Immature natural killer cell (primary cell): ENCODE measurements at regions not wholly inside any gene's neighbourhood (a gene's known extent, or its start where the extent isn't known, plus 50 kb on each side); places are given as distances from the start of the nearest gene placed in this dataset.

Experiments
- DNase-seq, 3 donors: peaks; one replicate each; pipeline ENCODE4 v3.0.0; 2022; ENCODE audit warnings: mixed read lengths in 1 of 3
- H3K27ac Mint-ChIP-seq, 6 donors: one replicate each; pipeline ENCODE4 v1.8.0; 2020; ENCODE audit warnings: mixed read lengths in 6 of 6, mild to moderate bottlenecking in 5 of 6, inconsistent platforms in 4 of 6, moderate library complexity in 3 of 6
- H3K27me3 Mint-ChIP-seq, 3 donors: one replicate each; pipeline ENCODE4 v1.8.0; 2020 to 2021; ENCODE audit warnings: low read depth in 3 of 3, mild to moderate bottlenecking in 3 of 3, mixed read lengths in 3 of 3, moderate library complexity in 3 of 3, inconsistent platforms in 1 of 3
- H3K36me3 Mint-ChIP-seq, 3 donors: one replicate each; pipeline ENCODE4 v1.8.0; 2020; ENCODE audit warnings: mixed read lengths in 3 of 3, inconsistent platforms in 2 of 3, mild to moderate bottlenecking in 2 of 3
- H3K4me1 Mint-ChIP-seq, 2 donors: one replicate each; pipeline ENCODE4 v1.8.0; 2020; ENCODE audit warnings: inconsistent platforms in 2 of 2, mild to moderate bottlenecking in 2 of 2, mixed read lengths in 2 of 2, moderate library complexity in 1 of 2
- H3K4me3 Mint-ChIP-seq, 5 donors: one replicate each; pipeline ENCODE4 v1.8.0; 2020; ENCODE audit warnings: mild to moderate bottlenecking in 5 of 5, mixed read lengths in 5 of 5, inconsistent platforms in 3 of 5, moderate library complexity in 3 of 5
- H3K9me3 Mint-ChIP-seq, 6 donors: one replicate each; pipeline ENCODE4 v1.8.0; 2020; ENCODE audit warnings: mild to moderate bottlenecking in 6 of 6, mixed read lengths in 6 of 6, inconsistent platforms in 4 of 6, moderate library complexity in 3 of 6

DNA sequence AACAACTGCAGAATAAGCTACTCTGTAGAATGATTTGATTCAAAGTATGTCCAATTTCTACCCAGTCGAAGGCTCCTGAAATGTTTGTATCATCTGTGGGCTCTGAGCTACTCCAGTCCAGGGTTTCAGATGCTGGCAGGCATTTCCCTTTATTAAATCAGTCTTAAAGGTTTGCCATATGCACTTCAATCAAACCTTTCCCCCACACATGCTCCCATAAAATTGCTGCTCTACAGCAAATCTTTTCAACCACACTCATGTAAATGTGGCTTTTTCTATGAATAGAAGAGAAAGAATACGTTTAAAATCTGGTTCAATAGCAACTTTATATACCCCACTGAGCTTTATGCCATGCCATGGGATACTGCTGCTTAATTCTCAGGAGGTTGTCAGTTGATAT is 242.4 kb upstream of the MAP3K7 start:
- peaks cover 2 to 7% (median 3%) of the 10 kb centered on the region in 3 donors for H3K27me3 Mint-ChIP-seq
- DNase-seq = no peak
- no peaks in the 10 kb centered on the region for H3K36me3 Mint-ChIP-seq
- H3K4me3 Mint-ChIP-seq = no peak overlapping the region
- no peak overlapping the region for H3K27ac Mint-ChIP-seq
- H3K9me3 Mint-ChIP-seq = peaks cover 0 to 6% (median 2%) of the 10 kb centered on the region in 6 donors
- no peaks in the 10 kb centered on the region for H3K4me1 Mint-ChIP-seq

DNA sequence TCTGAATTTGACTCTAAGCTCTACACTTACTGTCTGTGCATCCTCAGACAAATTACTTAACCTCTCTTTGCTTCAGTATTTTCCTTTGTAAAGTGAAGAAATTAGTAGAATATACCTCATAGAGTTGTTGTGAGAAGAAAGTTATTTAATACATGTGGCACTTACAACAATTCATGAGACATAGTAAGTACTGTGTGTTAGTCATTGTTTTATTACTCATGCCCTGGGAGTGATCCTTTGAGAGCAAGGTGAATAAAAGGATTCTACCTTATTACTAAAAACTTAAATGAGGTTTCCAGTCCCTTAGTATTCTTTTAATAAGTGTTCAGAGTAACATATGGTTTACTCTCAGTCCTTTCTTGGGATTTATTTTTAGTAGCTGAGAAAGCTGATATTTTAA is 233.6 kb upstream of the MAP3K7 start:
- Mint-ChIP-seq H3K4me3 (no peak overlapping the region), H3K4me1 (no peaks in the 10 kb centered on the region), H3K27me3 (peaks cover 0 to 3% (median 0%) of the 10 kb centered on the region in 3 donors), H3K36me3 (no peaks in the 10 kb centered on the region), H3K27ac (no peak overlapping the region), H3K9me3 (peaks cover 0 to 5% (median 0%) of the 10 kb centered on the region in 6 donors)
- no peak for DNase-seq

DNA sequence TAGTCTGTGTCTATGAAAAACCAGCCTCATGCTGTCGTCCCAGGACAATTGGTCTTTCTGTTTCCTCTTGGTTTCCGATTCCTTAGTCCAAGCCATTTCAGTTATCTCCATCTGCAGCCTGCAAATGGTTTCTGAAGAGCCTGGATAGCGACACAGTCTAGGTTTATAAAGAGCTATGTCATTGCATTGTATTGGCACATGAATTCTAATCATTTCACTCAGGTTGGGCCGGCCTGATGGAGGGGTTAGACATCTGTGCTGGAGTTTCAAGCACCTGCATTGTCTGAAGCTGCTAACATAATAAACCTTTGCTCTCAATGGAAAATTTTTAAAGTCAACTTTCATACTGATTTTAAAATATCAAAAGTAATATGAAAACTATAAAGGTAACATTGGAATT is 232.6 kb upstream of the MAP3K7 start:
- Mint-ChIP-seq H3K9me3 (peaks cover 0 to 5% (median 0%) of the 10 kb centered on the region in 6 donors), H3K27ac (no peak overlapping the region), H3K4me1 (no peaks in the 10 kb centered on the region)

DNA sequence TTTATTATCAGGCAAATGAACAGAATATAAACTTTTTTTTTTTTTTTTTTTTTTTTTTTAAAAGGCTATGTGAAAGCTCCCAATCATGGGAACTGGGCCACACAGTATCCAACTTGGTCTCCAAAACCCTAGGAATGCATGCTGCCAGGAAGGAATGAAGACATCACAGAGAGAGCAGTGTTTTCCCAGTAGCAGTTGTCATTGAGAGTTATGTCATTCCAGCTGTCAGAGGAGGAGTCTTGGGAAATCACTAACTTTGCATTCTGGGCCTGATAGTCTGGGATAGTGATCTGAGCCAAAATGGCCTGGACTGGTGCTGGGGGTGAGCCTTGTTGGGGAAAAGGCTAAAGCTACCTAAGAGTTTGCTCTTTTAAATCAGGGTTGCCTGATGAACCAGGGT is 231.3 kb upstream of the MAP3K7 start:
- H3K4me3 Mint-ChIP-seq = no peak overlapping the region
- H3K4me1 Mint-ChIP-seq = no peaks in the 10 kb centered on the region
- peaks cover 0 to 6% (median 0%) of the 10 kb centered on the region in 3 donors for H3K27me3 Mint-ChIP-seq
- no peak overlapping the region for H3K27ac Mint-ChIP-seq
- peaks cover 0 to 7% (median 0%) of the 10 kb centered on the region in 6 donors for H3K9me3 Mint-ChIP-seq
- no peak for DNase-seq
- no peaks in the 10 kb centered on the region for H3K36me3 Mint-ChIP-seq

More for the DNA sequence above, 232.6 kb upstream of the MAP3K7 start:
- Mint-ChIP-seq H3K27me3 (peaks cover 0 to 6% (median 0%) of the 10 kb centered on the region in 3 donors), H3K4me3 (no peak overlapping the region), H3K36me3 (no peaks in the 10 kb centered on the region)
- DNase-seq = no peak

DNA sequence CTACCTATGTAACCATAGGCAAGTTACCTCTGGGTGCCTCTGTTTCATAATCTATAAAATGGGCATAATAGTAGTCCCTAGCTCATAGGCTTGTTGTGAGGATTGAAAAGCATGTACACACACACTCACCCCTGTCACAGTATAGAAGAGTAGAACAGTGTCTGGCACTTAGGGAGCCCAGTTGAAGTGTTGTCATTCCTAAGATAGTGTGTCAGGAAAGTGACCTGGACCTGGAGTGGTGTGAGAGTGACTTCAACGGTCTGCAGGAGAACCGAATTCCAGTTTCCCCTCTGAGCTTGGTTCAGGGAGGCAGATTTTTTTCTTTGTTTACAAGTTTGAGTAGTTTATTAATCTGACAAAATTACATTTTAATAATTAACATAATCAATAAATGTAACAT is 229.9 kb upstream of the MAP3K7 start:
- no peak overlapping the region for H3K4me3 Mint-ChIP-seq
- no peaks in the 10 kb centered on the region for H3K36me3 Mint-ChIP-seq
- peaks cover 0 to 4% (median 0%) of the 10 kb centered on the region in 3 donors for H3K27me3 Mint-ChIP-seq
- no peak overlapping the region for H3K27ac Mint-ChIP-seq
- peaks cover 0 to 9% (median 0%) of the 10 kb centered on the region in 6 donors for H3K9me3 Mint-ChIP-seq
- DNase-seq = no peak
- no peaks in the 10 kb centered on the region for H3K4me1 Mint-ChIP-seq

DNA sequence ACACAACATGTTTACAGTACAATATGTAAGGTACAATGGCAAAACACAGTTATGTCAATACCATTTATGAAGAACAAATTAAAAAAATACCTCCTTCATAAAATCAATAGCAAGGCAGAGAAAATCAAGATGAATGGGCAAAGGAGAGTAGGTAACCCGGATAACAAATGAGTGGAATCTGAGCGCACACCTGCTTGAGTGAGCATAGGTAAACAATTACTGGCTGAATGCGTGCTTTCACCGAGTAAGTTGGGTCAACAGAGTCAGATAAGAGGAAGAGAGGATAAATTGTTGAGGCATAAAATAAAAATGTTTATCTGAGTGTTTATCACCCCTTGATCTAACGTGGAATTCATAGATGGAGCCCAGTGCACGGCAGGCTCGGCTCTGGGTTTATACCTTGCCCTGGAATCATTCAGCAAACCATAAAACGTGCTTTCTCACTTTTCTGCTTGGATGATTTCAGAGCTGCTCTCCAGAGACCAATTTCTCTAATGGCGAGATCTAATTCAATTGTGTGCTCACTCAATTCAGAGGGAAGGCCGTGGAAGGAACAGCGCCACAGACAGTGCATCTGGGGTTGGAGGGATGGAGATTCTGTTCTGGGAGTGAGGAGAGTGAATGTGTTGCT is 224.8 kb upstream of the MAP3K7 start:
- Mint-ChIP-seq H3K27me3 (peaks cover 2 to 5% (median 4%) of the 10 kb centered on the region in 3 donors), H3K4me1 (no peaks in the 10 kb centered on the region), H3K9me3 (peaks cover 0 to 7% (median under 1%) of the 10 kb centered on the region in 6 donors), H3K36me3 (no peaks in the 10 kb centered on the region), H3K27ac (no peak overlapping the region), H3K4me3 (no peak overlapping the region)
- no peak for DNase-seq

DNA sequence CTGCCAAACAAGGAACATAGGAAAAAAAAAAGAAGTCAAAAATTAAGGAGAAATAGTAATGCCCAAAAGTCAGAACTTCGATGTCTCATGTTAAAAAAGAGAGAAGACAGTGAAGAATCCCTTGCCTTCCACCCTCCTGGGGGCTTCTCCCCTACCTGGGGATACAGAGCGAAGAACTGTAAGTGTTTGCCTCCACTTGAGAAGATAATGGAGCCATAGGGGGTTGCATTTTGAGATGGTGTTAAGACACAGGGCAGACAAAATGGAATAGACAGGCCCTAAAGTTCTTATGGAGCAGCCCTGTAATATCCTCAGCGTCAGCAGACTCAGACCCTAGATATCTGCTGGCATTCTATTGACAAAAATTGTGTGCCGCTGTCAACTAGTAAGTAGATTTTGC is 222.2 kb upstream of the MAP3K7 start:
- no peaks in the 10 kb centered on the region for H3K4me1 Mint-ChIP-seq
- no peak for DNase-seq
- no peak overlapping the region for H3K4me3 Mint-ChIP-seq
- no peaks in the 10 kb centered on the region for H3K36me3 Mint-ChIP-seq
- H3K27me3 Mint-ChIP-seq = peaks cover under 1 to 5% (median 2%) of the 10 kb centered on the region in 3 donors
- no peak overlapping the region for H3K27ac Mint-ChIP-seq
- peaks cover 0 to 2% (median under 1%) of the 10 kb centered on the region in 6 donors for H3K9me3 Mint-ChIP-seq

DNA sequence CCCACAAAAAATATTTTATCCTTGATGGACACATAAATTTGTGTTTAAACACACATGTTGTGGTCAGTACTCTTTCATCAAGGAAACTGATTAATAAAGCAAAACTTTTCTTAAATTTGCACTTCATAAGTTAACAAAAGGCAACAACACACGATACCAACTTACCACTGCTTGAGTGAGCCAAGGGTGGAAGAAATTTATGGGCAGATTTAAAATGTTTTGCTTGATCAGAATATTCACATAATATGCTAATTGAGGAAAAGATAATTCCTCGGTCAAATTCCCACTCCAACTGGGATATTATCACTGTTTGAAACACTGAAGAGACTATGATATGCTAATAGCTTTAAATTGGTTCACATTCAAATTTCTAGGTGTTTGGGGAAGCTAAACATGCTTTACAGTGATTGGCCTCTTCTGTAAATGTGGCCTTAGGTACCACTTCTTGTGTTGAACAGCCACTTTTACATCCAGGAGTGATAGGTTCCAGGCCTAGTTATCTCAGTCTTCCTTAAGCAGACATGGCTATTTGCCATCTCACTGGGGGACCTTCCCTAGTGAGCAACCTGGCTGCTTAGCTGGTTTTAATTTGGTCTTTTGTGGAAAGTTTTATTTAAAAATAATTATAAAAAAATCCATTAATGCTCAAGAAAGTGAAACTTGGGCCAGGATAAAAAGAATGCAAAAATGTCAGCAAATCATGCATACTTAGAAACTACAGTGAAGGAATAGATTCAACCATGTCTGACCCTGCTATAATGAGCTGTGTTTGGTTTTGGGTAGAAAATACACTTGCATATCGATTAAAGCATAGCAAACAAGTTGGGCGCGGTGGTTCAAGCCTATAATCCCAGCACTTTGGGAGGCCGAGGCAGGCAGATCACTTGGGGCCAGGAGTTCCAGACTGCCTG is 221.2 kb upstream of the MAP3K7 start:
- no peak for DNase-seq
- no peak overlapping the region for H3K4me3 Mint-ChIP-seq
- H3K27ac Mint-ChIP-seq = no peak overlapping the region
- peaks cover 1 to 5% (median 2%) of the 10 kb centered on the region in 3 donors for H3K27me3 Mint-ChIP-seq
- H3K36me3 Mint-ChIP-seq = no peaks in the 10 kb centered on the region
- H3K9me3 Mint-ChIP-seq = peaks cover 0 to 2% (median under 1%) of the 10 kb centered on the region in 6 donors
- no peaks in the 10 kb centered on the region for H3K4me1 Mint-ChIP-seq

DNA sequence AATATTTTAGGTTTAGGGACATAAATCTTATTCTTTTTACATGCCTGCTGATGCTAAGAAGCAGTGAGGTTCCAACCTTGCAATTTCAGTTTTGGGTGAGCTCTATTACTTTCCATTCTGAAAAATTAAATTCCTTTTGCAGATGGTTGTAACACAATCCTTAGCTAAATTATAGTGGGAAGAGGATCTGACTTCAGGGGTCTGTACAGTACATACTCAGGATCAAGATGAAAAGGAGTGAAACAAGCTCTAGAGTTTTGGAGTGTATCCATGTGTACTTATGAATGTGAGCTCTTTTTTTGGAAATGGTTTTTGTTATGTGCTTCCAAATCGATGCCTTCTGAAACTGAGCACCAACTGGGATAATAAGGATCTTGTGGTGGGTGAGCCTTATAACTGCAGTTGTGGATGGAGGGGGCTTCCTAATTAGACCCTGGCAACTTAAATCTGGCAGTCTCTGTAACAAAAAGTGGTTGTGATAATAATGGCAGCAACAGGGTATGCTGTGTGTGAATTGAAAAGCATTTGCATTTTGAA is 218.8 kb upstream of the MAP3K7 start:
- Mint-ChIP-seq H3K4me1 (no peaks in the 10 kb centered on the region), H3K4me3 (no peak overlapping the region), H3K27ac (no peak overlapping the region), H3K36me3 (no peaks in the 10 kb centered on the region), H3K9me3 (peaks cover 0 to 2% (median 0%) of the 10 kb centered on the region in 6 donors), H3K27me3 (peaks cover 1 to 5% (median 2%) of the 10 kb centered on the region in 3 donors)
- DNase-seq = no peak

DNA sequence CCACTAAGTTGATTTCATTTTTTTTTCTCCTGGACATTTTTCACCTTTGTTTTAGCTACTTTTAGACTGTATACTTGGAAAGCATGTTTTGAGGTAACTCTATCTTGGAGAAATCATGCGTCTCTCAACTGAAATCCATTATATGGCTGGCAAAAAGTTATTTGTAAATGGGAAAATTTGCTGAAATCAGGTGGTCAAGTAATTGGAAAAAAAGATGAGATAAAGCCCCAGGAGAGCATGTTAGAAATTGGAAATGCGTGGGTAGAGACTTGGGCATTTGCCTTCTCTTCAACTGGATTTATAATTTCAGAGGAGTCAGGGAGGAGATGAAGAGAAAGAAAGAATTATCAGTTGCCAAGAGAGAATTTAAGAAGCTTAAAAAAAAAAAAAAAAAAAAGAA is 217.1 kb upstream of the MAP3K7 start:
- Mint-ChIP-seq H3K9me3 (peaks cover 0 to 2% (median 0%) of the 10 kb centered on the region in 6 donors), H3K27me3 (peaks cover 1 to 5% (median 1%) of the 10 kb centered on the region in 3 donors), H3K36me3 (no peaks in the 10 kb centered on the region), H3K4me3 (no peak overlapping the region), H3K27ac (no peak overlapping the region), H3K4me1 (no peaks in the 10 kb centered on the region)
- no peak for DNase-seq

DNA sequence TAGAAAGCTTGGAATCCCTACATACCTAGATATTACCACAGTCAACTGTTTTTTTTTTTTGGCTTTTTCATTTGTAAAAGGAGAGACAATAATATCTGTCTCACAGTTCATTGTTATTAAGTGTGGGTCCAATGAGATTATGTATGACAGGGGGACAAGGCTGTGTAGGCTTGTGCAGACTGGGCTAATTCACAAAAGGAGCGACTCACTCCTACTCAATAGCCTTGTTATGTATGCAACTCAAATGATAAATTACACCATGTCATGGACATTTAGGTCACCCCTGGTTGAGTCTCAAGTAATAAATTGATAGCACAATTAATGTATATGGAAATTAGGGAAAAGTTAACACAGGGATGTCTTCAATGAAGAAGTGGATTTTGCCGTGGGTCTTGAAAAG is 208.2 kb upstream of the MAP3K7 start:
- H3K36me3 Mint-ChIP-seq = no peaks in the 10 kb centered on the region
- no peak overlapping the region for H3K4me3 Mint-ChIP-seq
- H3K27ac Mint-ChIP-seq = no peak overlapping the region
- no peak for DNase-seq
- peaks cover 0 to 2% (median 0%) of the 10 kb centered on the region in 6 donors for H3K9me3 Mint-ChIP-seq
- H3K4me1 Mint-ChIP-seq = no peaks in the 10 kb centered on the region
- H3K27me3 Mint-ChIP-seq = peaks cover 0 to 4% (median 0%) of the 10 kb centered on the region in 3 donors

DNA sequence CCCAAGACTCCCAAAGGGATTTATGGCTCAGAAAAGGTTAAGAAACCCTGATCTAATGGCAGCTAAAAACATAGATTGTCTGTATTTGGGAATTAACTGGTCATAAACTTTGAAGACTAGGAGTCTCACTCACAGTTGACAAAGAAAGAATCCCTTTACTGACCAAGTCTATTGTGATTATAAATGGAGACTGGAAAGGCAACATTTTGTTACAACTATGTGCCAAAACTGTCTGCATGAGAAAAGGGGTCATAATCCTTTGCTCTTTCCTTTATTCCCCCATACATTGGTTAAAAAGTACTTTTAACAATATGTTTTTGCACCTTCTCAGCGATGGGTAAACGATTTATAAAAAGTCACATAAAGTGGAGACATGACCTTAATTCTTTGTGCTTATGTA is 206.9 kb upstream of the MAP3K7 start:
- Mint-ChIP-seq H3K4me3 (no peak overlapping the region), H3K27ac (no peak overlapping the region), H3K4me1 (no peaks in the 10 kb centered on the region)

DNA sequence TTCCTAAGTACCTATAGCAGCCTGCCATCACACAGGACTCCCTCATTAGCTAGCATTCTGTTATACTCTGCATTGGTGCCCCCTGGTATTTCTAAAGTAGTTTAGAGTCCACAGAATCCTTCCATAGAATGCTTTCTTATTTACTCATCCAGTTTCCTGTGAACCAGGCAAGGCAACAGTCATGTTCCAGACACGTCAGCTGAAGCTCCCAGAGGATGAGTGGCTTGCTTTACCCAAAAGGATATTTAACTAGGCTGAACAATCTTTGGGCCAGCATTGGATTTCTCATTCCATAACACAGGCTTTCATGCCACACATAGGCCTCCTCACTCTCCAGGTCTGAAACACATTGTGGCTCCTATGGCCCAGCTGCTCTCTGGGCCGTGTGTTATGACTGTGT is 203.8 kb upstream of the MAP3K7 start:
- DNase-seq = no peak
- Mint-ChIP-seq H3K27me3 (peaks cover 0 to under 1% (median 0%) of the 10 kb centered on the region in 3 donors), H3K36me3 (no peaks in the 10 kb centered on the region), H3K4me3 (no peak overlapping the region), H3K27ac (no peak overlapping the region), H3K4me1 (no peaks in the 10 kb centered on the region), H3K9me3 (no peaks in the 10 kb centered on the region)

More for the DNA sequence above, 206.9 kb upstream of the MAP3K7 start:
- H3K36me3 Mint-ChIP-seq = no peaks in the 10 kb centered on the region
- H3K9me3 Mint-ChIP-seq = no peaks in the 10 kb centered on the region
- no peak for DNase-seq
- H3K27me3 Mint-ChIP-seq = no peaks in the 10 kb centered on the region

DNA sequence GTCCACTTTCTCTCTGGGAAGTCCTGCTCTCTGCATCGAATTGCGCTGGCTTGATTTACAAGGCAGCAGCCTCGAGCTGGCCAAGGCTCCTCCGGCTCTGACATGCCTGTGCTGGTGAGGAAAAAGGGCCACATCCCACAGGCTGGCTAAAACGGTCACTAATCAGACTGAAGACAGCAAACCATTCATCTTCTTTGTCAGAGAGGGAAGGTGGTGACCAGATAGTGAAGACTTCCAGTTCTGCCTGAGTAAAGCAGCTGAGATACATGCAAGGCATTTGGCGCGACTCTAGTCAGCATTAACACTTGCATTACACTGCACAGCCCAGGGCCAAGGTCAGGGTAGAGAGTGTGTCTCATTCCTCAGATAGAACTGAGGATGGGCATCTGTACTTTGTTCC is 203.2 kb upstream of the MAP3K7 start:
- H3K27ac Mint-ChIP-seq = no peak overlapping the region
- H3K9me3 Mint-ChIP-seq = no peaks in the 10 kb centered on the region

More for the DNA sequence above, 203.2 kb upstream of the MAP3K7 start:
- Mint-ChIP-seq H3K4me1 (no peaks in the 10 kb centered on the region), H3K4me3 (no peak overlapping the region), H3K36me3 (no peaks in the 10 kb centered on the region), H3K27me3 (peaks cover 0 to 1% (median 0%) of the 10 kb centered on the region in 3 donors)
- DNase-seq = no peak
